ENCODE measurements at regions not wholly inside any gene's neighbourhood (a gene's known extent, or its start where the extent isn't known, plus 50 kb on each side); places are given as distances from the start of the nearest gene placed in this dataset.

DNA sequence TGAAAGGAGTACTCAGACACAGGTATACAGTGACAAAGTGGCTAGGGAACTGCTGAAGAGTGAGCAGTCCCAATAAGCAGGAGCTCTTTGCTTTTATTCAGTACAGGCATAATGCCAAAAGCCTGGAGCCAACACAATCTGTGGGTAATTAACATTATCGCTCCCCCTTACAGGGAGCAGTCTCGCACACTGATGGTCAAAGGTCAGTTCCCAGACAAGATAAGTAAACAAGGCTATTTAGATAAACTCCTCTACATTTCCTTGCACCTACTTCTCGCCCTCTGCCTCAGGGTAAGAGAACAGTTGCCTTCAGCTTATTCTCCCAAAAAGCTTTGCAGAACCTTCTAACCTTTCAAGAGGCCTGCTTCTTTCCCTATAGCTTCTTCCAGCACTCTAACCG, 73.9 kb upstream of the TAF9B start:
- DNase-seq = peak; percentile 42

DNA sequence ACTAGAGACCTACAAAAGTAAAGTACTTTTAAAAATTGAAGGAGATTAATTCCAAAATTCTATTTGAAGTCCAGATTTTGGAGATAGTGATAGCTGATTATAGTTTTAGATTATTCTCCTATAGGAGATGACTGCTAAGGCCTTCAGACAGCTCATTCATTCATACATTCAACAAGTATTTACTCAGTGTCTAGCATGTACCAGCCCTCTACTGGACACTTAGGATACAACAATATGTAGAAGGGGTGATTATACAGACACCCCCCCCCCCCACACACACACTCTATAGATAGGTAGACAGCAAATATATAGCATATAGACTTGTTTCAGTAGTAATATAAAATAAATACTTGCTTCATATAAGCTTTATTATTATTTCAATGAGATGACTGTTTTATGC, 60.4 kb upstream of the TAF9B start:
- DNase-seq = peak; percentile 76
